HepG2 (cell line): ENCODE measurements at regions not wholly inside any gene's neighbourhood (a gene's known extent, or its start where the extent isn't known, plus 50 kb on each side); places are given as distances from the start of the nearest gene placed in this dataset.

Source experiments
- ATAC-seq: fragments of 200-7000 bp; cut with Tn5 transposase; 3 replicates; pipeline ENCODE4 v1.9.1; 2020; ENCODE audit warnings: mild to moderate bottlenecking, moderate library complexity
- BruUV-seq: library from RNA; stranded (reverse); fragments of 400-500 nt; replicated peaks from 2 replicates; lab custom pipeline; 2021; lab: Mats Ljungman, UMichigan
- CTCF ChIA-PET: fragments of 300-600 bp; formaldehyde crosslinking; extraction: SDS; loops from one replicate; lab custom pipeline; 2021; ENCODE audit warnings: low total read pairs, inconsistent platforms, low intra/inter-chr PET ratio; lab: Yijun Ruan, JAX
- POLR2A ChIA-PET: fragments of 350-600 bp; sonication (Branson Sonifier 250); formaldehyde crosslinking; loops from one replicate; lab custom pipeline; 2020; ENCODE audit warnings: antibody characterized with exemption, inconsistent platforms; lab: Yijun Ruan, JAX
- DNase-seq: peaks from one replicate; pipeline ENCODE4 v3.0.0-alpha.2; 2015; ENCODE audit warnings: low spot score
- FAIRE-seq: peaks from 3 replicates; lab custom pipeline; 2011; peaks lifted over from hg19 to GRCh38; lab: Jason Lieb, UNC
- H2AFZ ChIP-seq: one replicate; pipeline ENCODE4 v1.6.1; 2011; ENCODE audit warnings: low read length, inconsistent platforms
- H3K27ac ChIP-seq: fragments of 300-600 bp; 3 replicates; pipeline ENCODE4 v1.8.0; 2011; ENCODE audit warnings: mixed run types, mild to moderate bottlenecking, mixed read lengths, low read length, inconsistent platforms; ENCODE audit not compliant: insufficient read depth; ENCODE audit errors: extremely low read length
- H3K27me3 ChIP-seq, 2 experiments: fragments of 200-600 bp in 1 of 2; 2 replicates in 1 of 2; 3 replicates in 1 of 2; pipeline versions ENCODE4 v1.6.0 to v1.8.0; 2011; ENCODE audit warnings: low read length in 2 of 2, mild to moderate bottlenecking in 2 of 2, moderate library complexity in 2 of 2, inconsistent platforms in 1 of 2; ENCODE audit not compliant: insufficient read depth in 2 of 2, control insufficient read depth in 1 of 2
- H3K36me3 ChIP-seq, 2 experiments: fragments of 200-600 bp in 1 of 2; replicated peaks in 1 of 2; 2 replicates in 1 of 2; 3 replicates in 1 of 2; pipeline versions ENCODE4 v1.5.1 to v1.8.0; 2011; ENCODE audit warnings: low read length in 2 of 2, inconsistent platforms in 1 of 2; ENCODE audit not compliant: insufficient read depth in 2 of 2, control insufficient read depth in 1 of 2
- H3K4me1 ChIP-seq: 2 replicates; pipeline ENCODE4 v1.5.1; 2012; ENCODE audit warnings: low read length, inconsistent platforms; ENCODE audit not compliant: insufficient read depth
- H3K4me2 ChIP-seq: 2 replicates; pipeline ENCODE4 v1.6.0; 2011; ENCODE audit warnings: low read depth, low read length, inconsistent platforms
- H3K4me3 ChIP-seq, 3 experiments: fragments of 200-600 bp in 1 of 3; sonication (generic), shearing (Covaris generic) in 1 of 3; replicated peaks in 1 of 3; 2 replicates each; pipeline ENCODE4 v1.5.1; 2011 to 2016; ENCODE audit warnings: low read length in 3 of 3, inconsistent platforms in 2 of 3, low read depth in 2 of 3, mild to moderate bottlenecking in 2 of 3, control low read depth in 1 of 3, mixed read lengths in 1 of 3; ENCODE audit not compliant: insufficient read depth in 1 of 3
- H3K79me2 ChIP-seq: one replicate; pipeline ENCODE4 v1.6.1; 2011; ENCODE audit warnings: low read length, inconsistent platforms; ENCODE audit not compliant: insufficient read depth
- H3K9ac ChIP-seq: 2 replicates; pipeline ENCODE4 v1.6.0; 2011; ENCODE audit warnings: mild to moderate bottlenecking, low read depth, low read length, inconsistent platforms; ENCODE audit not compliant: insufficient read depth
- H3K9me3 ChIP-seq: 2 replicates; pipeline ENCODE4 v1.5.1; 2012; ENCODE audit warnings: mild to moderate bottlenecking, low read length
- H4K20me1 ChIP-seq: 2 replicates; pipeline ENCODE4 v1.6.0; 2011; ENCODE audit warnings: inconsistent platforms, mild to moderate bottlenecking, low read length, moderate library complexity; ENCODE audit not compliant: insufficient read depth
- EP300 ChIP-seq, 3 experiments: sonication (generic) in 1 of 3; formaldehyde crosslinking in 1 of 3; IDR thresholded peaks; 2 replicates each; pipeline versions ENCODE4 v1.5.1 to v1.6.1; 2011 to 2020; ENCODE audit warnings: low read depth in 2 of 3, low read length in 2 of 3, borderline replicate concordance in 1 of 3, improper control_type of control experiment in 1 of 3, mild to moderate bottlenecking in 1 of 3, missing genetic modification reagents in 1 of 3, moderate library complexity in 1 of 3
- HIVEP1 ChIP-seq: sonication (generic); formaldehyde crosslinking; IDR thresholded peaks from 2 replicates; pipeline ENCODE4 v1.4.0; 2020; ENCODE audit warnings: mild to moderate bottlenecking, missing genetic modification reagents
- NONO ChIP-seq, 2 experiments: fragments of 450-650 bp in 1 of 2; sonication (generic) in 1 of 2; formaldehyde crosslinking in 1 of 2; IDR thresholded peaks in 1 of 2; conservative IDR thresholded peaks in 1 of 2; 2 replicates each; pipeline versions ENCODE4 v1.6.1 to v1.8.0; 2017 to 2022; ENCODE audit warnings: mild to moderate bottlenecking in 1 of 2, missing genetic modification reagents in 1 of 2, moderate library complexity in 1 of 2
- ZNF543 ChIP-seq: sonication (generic); formaldehyde crosslinking; IDR thresholded peaks from 2 replicates; pipeline ENCODE4 v1.4.0; 2020; ENCODE audit warnings: mild to moderate bottlenecking, missing genetic modification reagents
- ZNF724P ChIP-seq: sonication (generic); formaldehyde crosslinking; IDR thresholded peaks from 2 replicates; pipeline ENCODE4 v1.8.0; 2022; ENCODE audit warnings: missing genetic modification reagents, borderline replicate concordance
- ZNF746 ChIP-seq: sonication (generic); formaldehyde crosslinking; IDR thresholded peaks from 2 replicates; pipeline ENCODE4 v1.8.0; 2022; ENCODE audit warnings: mild to moderate bottlenecking, missing genetic modification reagents
- ZSCAN29 ChIP-seq: sonication (generic); formaldehyde crosslinking; conservative IDR thresholded peaks from 2 replicates; pipeline ENCODE4 v1.4.0; 2020; ENCODE audit warnings: mild to moderate bottlenecking, missing genetic modification reagents
- WGBS: methylation state at CpG from one replicate; pipeline ENCODE4 v1.1.6; 2017; ENCODE audit warnings: low lambda C conversion rate; 5-methylcytosine and 5-hydroxymethylcytosine counted together
- in situ Hi-C: cut with HindIII; loops from 2 replicates; pipeline ENCODE4 v1.10.0; 2017; ENCODE audit warnings: low pct_unique_long_range_greater_than_20kb; ENCODE audit not compliant: extremely low pct_ligation_motif_present
- intact Hi-C: fragments of 100-400 bp; cut with micrococcal nuclease; formaldehyde crosslinking; loops from one replicate; pipeline ENCODE4 v1.10.0; 2022; ENCODE audit not compliant: unreplicated experiment
- TF ChIP-seq, protein P1 (sequence below): sonication (generic); formaldehyde crosslinking; IDR thresholded peaks from 2 replicates; pipeline ENCODE4 v1.4.0; 2020; ENCODE audit warnings: missing genetic modification reagents
- TF ChIP-seq, protein P2 (sequence below): sonication (generic); formaldehyde crosslinking; IDR thresholded peaks from 2 replicates; pipeline ENCODE4 v1.4.0; 2020; ENCODE audit warnings: missing genetic modification reagents, borderline replicate concordance
- TF ChIP-seq, protein P3 (sequence below): fragments of 450-650 bp; IDR thresholded peaks from 2 replicates; pipeline ENCODE4 v1.6.1; 2017

DNA sequence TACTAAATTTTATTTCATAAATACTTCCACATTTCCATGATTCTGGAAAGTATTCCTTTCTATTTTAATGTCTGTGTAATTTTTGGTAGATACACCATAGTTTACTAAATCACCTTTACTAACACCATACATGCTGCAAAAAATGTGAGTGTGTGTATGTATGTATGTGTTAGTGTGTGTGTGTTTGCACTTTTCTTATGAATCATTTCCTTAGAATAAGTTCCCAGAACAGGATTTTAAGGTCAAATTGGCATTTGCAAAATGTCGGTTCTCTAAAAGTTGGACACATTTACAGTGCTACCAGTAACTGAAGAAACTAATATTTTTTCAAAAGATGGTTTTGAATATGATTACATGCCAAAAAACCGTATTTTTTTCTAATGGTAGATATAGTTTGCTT is 137.1 kb downstream of the CYB561 start:
- H3K4me3 ChIP-seq = no peak overlapping the region
- H3K27me3 ChIP-seq = peaks cover 0 to 8% of the 10 kb centered on the region in 2 experiments; a peak in 2 of 5 replicates
- TF ChIP-seq ZNF746 = no peak
- TF ChIP-seq NONO (IDR thresholded peaks at IDR 0.05) = no peak
- TF ChIP-seq NONO (CRISPR knock-in tag; conservative IDR thresholded peaks at IDR 0.05) = no peak
- no peak for TF ChIP-seq HIVEP1 (CRISPR knock-in tag)
- TF ChIP-seq, protein P1, sequence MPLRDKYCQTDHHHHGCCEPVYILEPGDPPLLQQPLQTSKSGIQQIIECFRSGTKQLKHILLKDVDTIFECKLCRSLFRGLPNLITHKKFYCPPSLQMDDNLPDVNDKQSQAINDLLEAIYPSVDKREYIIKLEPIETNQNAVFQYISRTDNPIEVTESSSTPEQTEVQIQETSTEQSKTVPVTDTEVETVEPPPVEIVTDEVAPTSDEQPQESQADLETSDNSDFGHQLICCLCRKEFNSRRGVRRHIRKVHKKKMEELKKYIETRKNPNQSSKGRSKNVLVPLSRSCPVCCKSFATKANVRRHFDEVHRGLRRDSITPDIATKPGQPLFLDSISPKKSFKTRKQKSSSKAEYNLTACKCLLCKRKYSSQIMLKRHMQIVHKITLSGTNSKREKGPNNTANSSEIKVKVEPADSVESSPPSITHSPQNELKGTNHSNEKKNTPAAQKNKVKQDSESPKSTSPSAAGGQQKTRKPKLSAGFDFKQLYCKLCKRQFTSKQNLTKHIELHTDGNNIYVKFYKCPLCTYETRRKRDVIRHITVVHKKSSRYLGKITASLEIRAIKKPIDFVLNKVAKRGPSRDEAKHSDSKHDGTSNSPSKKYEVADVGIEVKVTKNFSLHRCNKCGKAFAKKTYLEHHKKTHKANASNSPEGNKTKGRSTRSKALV (CRISPR knock-in tag) = no peak
- TF ChIP-seq ZSCAN29 (CRISPR knock-in tag) = no peak
- TF ChIP-seq, protein P2, sequence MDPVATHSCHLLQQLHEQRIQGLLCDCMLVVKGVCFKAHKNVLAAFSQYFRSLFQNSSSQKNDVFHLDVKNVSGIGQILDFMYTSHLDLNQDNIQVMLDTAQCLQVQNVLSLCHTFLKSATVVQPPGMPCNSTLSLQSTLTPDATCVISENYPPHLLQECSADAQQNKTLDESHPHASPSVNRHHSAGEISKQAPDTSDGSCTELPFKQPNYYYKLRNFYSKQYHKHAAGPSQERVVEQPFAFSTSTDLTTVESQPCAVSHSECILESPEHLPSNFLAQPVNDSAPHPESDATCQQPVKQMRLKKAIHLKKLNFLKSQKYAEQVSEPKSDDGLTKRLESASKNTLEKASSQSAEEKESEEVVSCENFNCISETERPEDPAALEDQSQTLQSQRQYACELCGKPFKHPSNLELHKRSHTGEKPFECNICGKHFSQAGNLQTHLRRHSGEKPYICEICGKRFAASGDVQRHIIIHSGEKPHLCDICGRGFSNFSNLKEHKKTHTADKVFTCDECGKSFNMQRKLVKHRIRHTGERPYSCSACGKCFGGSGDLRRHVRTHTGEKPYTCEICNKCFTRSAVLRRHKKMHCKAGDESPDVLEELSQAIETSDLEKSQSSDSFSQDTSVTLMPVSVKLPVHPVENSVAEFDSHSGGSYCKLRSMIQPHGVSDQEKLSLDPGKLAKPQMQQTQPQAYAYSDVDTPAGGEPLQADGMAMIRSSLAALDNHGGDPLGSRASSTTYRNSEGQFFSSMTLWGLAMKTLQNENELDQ (CRISPR knock-in tag) = no peak
- TF ChIP-seq, protein P3, sequence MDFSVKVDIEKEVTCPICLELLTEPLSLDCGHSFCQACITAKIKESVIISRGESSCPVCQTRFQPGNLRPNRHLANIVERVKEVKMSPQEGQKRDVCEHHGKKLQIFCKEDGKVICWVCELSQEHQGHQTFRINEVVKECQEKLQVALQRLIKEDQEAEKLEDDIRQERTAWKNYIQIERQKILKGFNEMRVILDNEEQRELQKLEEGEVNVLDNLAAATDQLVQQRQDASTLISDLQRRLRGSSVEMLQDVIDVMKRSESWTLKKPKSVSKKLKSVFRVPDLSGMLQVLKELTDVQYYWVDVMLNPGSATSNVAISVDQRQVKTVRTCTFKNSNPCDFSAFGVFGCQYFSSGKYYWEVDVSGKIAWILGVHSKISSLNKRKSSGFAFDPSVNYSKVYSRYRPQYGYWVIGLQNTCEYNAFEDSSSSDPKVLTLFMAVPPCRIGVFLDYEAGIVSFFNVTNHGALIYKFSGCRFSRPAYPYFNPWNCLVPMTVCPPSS = no peak
- TF ChIP-seq ZNF543 (CRISPR knock-in tag) = no peak
- TF ChIP-seq EP300 (IDR thresholded peaks at IDR 0.05; ENCODE audit: low read depth in 2 of 2, low read length in 2 of 2) = no peak
- no peak for TF ChIP-seq EP300 (CRISPR knock-in tag; IDR thresholded peaks at IDR 0.05; ENCODE audit: borderline replicate concordance)
- no peak for TF ChIP-seq ZNF724P (CRISPR knock-in tag)
- BruUV-seq = no TSS peak
- no peaks in the 10 kb centered on the region for H3K9me3 ChIP-seq
- H3K79me2 ChIP-seq = no peaks in the 10 kb centered on the region
- intact Hi-C loops = no loop called here
- H3K27ac ChIP-seq = no peak overlapping the region
- H3K9ac ChIP-seq = no peak overlapping the region
- FAIRE-seq (no peak), ATAC-seq (no peak), DNase-seq (no peak)
- no peaks in the 10 kb centered on the region for H4K20me1 ChIP-seq
- 0% methylated on average over 2 of the region's 2 CpGs for WGBS
- in situ Hi-C loops = no loop called here
- H3K4me1 ChIP-seq = no peaks in the 10 kb centered on the region
- no peak overlapping the region for H2AFZ ChIP-seq
- no peak overlapping the region for H3K4me2 ChIP-seq
- ChIA-PET POLR2A (no interaction called here), CTCF (no interaction called here)
- H3K36me3 ChIP-seq = no peaks in the 10 kb centered on the region
